Dendritic cell treated with granulocyte-macrophage colony-stimulating factor and Interleukin-4, amounts not matched to agents 40 ng/mL and 50 ng/mL, for 4 days (primary cell): ENCODE measurements at regions not wholly inside any gene's neighbourhood (a gene's known extent, or its start where the extent isn't known, plus 50 kb on each side); places are given as distances from the start of the nearest gene placed in this dataset.
"Not testable (repeated sequence)": the region's sequence is repeated elsewhere in the genome, so short reads cannot be mapped to it uniquely, and the experiment has no call there.

ENCODE experiments used
- H3K27ac Mint-ChIP-seq: one replicate; pipeline ENCODE4 v1.8.0; 2022; ENCODE audit warnings: mild to moderate bottlenecking, mixed read lengths
- H3K27me3 Mint-ChIP-seq: one replicate; pipeline ENCODE4 v1.8.0; 2022; ENCODE audit warnings: mild to moderate bottlenecking, mixed read lengths
- H3K36me3 Mint-ChIP-seq: one replicate; pipeline ENCODE4 v1.8.0; 2022; ENCODE audit warnings: low read depth, mixed read lengths
- H3K4me1 Mint-ChIP-seq: one replicate; pipeline ENCODE4 v1.8.0; 2022; ENCODE audit warnings: low read depth, mixed read lengths
- H3K4me3 Mint-ChIP-seq: one replicate; pipeline ENCODE4 v1.8.0; 2022; ENCODE audit warnings: mild to moderate bottlenecking, moderate library complexity, mixed read lengths
- H3K9me3 Mint-ChIP-seq: one replicate; pipeline ENCODE4 v1.8.0; 2022; ENCODE audit warnings: mixed read lengths
- intact Hi-C: fragments of 100-400 bp; cut with micrococcal nuclease; formaldehyde crosslinking; loops from one replicate; pipeline ENCODE4 v1.15.0; 2022

DNA sequence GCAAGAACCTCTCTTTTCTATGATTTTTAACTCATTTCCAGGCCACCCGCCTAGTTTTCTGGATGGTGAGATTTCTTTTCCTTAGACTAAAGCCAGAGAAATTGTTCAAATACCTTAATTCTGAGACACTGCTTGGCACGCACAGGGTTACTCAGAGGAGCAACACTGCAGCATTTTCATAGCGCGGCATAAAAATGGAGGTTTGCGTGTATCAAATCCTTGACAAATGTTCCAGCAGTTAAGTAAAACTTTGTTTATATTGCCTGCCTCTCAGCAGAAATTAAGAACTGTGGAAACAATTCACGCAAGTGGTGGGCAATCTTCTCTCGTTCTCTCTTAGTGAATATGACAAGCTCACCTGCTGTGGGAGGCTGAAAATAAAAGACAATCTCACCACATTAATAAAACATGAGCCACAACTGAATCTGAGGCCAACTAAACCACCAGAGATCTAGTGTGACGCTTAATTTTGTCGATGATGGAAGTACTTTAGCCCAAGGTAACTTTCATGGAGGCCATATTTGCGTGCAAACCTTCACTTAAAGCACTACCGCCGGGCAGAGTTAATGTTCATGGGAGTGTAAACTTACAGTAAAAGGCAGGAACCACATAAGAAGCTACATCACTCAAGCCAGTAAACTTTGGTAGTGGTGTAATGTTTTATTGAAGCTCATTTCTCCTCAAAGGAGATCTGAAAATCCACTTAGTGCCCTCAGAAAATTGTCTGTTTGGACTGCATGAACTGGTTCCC, 894.8 kb upstream of the EPHA5 start:
- no peaks in the 10 kb centered on the region for H3K9me3 Mint-ChIP-seq
- no peak overlapping the region for H3K27ac Mint-ChIP-seq
- H3K27me3 Mint-ChIP-seq: no peaks in the 10 kb centered on the region
- H3K4me1 Mint-ChIP-seq: no peaks in the 10 kb centered on the region
- intact Hi-C loops: no loop called here
- no peaks in the 10 kb centered on the region for H3K36me3 Mint-ChIP-seq
- no peak overlapping the region for H3K4me3 Mint-ChIP-seq

- Mint-ChIP-seq H3K9me3 (no peaks in the 10 kb centered on the region), H3K27ac (no peak overlapping the region), H3K4me1 (no peaks in the 10 kb centered on the region), H3K36me3 (no peaks in the 10 kb centered on the region), H3K4me3 (no peak overlapping the region), H3K27me3 (no peaks in the 10 kb centered on the region)
- intact Hi-C loops: no loop called here
Measured at GRCh38 chr4:66562276-66562806, 892.1 kb upstream of the EPHA5 start.

GRCh38 chr4:66561465-66562053, 891.3 kb upstream of the EPHA5 start:
- H3K4me1 Mint-ChIP-seq, H3K27me3 Mint-ChIP-seq, H3K36me3 Mint-ChIP-seq, H3K27ac Mint-ChIP-seq, H3K9me3 Mint-ChIP-seq, H3K4me3 Mint-ChIP-seq, intact Hi-C loops: not testable (repeated sequence)

- Mint-ChIP-seq H3K36me3 (no peaks in the 10 kb centered on the region), H3K9me3 (no peaks in the 10 kb centered on the region), H3K4me1 (no peaks in the 10 kb centered on the region), H3K27ac (no peak overlapping the region), H3K4me3 (no peak overlapping the region), H3K27me3 (no peaks in the 10 kb centered on the region)
- intact Hi-C loops: no loop called here
Measured at GRCh38 chr4:66558651-66559050, 888.4 kb upstream of the EPHA5 start.

GRCh38 chr4:66556651-66557278, 886.5 kb upstream of the EPHA5 start:
- Mint-ChIP-seq H3K4me3 (no peak overlapping the region), H3K9me3 (peaks cover 7% of the 10 kb centered on the region), H3K27ac (no peak overlapping the region), H3K36me3 (no peaks in the 10 kb centered on the region), H3K4me1 (no peaks in the 10 kb centered on the region), H3K27me3 (no peaks in the 10 kb centered on the region)
- intact Hi-C loops: no loop called here

DNA sequence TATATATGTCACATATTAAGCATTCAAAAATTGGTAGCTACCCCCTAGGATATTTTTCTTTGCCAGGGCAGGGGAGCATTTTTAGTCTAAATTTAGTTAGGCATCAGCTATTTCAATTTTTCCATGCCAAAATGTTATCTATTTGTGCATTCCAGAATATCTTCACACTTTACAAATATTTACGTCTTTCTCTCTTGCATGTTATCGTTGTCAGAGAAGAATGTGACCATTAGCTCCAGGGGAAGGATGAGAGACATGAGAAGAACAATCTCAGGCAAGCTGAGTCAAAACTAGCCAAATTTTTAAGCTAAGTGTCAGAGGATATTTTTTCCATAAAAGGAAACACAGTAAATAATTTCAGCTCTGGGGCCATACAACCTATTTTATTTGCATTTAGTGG, 885.0 kb upstream of the EPHA5 start:
- Mint-ChIP-seq H3K9me3 (peaks cover 7% of the 10 kb centered on the region), H3K36me3 (no peaks in the 10 kb centered on the region), H3K27me3 (no peaks in the 10 kb centered on the region), H3K4me1 (no peaks in the 10 kb centered on the region), H3K27ac (no peak overlapping the region), H3K4me3 (no peak overlapping the region)
- intact Hi-C loops: no loop called here

DNA sequence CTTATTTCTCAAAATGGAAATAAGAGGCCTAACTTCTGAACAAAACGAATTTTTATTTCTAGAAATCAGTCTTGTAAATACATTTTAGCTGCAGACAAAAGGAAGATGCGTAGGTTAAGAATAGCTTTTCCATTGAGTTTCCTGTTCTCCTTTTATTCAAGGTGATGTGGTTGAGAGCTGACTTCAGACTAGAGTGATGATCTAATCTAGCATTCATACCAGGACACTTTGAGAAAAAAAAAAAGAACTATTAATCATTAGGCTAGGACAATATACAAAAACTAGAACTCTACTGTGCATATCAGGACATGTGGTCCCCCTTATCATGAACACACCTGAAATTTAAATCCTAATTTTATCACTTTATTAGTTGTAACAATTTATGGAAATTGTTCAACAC, 884.5 kb upstream of the EPHA5 start:
- Mint-ChIP-seq H3K4me3 (no peak overlapping the region), H3K9me3 (peaks cover 7% of the 10 kb centered on the region), H3K27me3 (no peaks in the 10 kb centered on the region), H3K36me3 (no peaks in the 10 kb centered on the region), H3K4me1 (no peaks in the 10 kb centered on the region), H3K27ac (no peak overlapping the region)
- intact Hi-C loops: no loop called here

- H3K4me3 Mint-ChIP-seq, H3K36me3 Mint-ChIP-seq, intact Hi-C loops, H3K27ac Mint-ChIP-seq, H3K27me3 Mint-ChIP-seq, H3K4me1 Mint-ChIP-seq: not testable (repeated sequence)
- H3K9me3 Mint-ChIP-seq: peaks cover 40% of the 10 kb centered on the region
Measured at GRCh38 chr4:66545301-66545700, 875.0 kb upstream of the EPHA5 start.

DNA sequence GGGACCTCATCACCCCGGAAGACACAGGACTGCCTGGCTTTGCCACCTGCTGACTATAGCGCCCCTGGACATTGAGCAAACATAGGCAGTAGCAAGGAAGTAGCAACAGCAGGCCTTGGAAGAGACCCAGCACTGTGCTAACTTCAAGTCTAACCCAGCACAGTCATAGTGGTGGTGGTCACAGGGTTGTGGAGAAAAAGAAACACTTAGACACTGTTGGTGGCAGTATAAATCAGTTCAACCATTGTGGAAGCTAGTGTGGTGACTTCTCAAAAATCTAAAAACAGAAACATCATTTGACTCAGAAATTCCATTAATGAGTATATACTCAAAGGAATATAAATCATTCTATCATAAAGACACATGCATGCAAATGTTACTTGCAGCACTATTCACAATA, 874.0 kb upstream of the EPHA5 start:
- no peak overlapping the region for H3K4me3 Mint-ChIP-seq
- H3K4me1 Mint-ChIP-seq: no peaks in the 10 kb centered on the region
- H3K9me3 Mint-ChIP-seq: peaks cover 40% of the 10 kb centered on the region
- intact Hi-C loops: no loop called here
- H3K27ac Mint-ChIP-seq: no peak overlapping the region
- no peaks in the 10 kb centered on the region for H3K27me3 Mint-ChIP-seq
- no peaks in the 10 kb centered on the region for H3K36me3 Mint-ChIP-seq

DNA sequence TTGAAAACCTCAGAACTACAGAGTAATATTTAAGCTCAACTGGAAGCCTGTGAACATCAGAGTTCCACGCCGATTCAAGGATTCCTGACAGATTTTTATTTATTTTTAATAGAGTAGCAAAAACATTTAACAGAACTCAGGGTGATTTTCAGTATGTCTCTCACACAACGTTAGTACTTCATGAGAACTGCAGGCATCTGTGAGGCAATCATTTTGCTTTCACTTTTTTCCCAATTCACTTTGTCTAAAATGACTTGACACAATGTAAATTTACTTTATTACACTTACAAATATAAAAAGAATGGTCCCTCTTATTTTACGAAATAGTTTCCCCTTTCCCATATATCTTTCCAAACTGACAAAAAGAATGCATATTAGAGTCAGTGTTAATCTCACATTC, 869.5 kb upstream of the EPHA5 start:
- H3K4me1 Mint-ChIP-seq: no peaks in the 10 kb centered on the region
- H3K27ac Mint-ChIP-seq: no peak overlapping the region
- no peaks in the 10 kb centered on the region for H3K36me3 Mint-ChIP-seq
- H3K9me3 Mint-ChIP-seq: peaks cover 19% of the 10 kb centered on the region
- no peak overlapping the region for H3K4me3 Mint-ChIP-seq
- intact Hi-C loops: no loop called here
- no peaks in the 10 kb centered on the region for H3K27me3 Mint-ChIP-seq

DNA sequence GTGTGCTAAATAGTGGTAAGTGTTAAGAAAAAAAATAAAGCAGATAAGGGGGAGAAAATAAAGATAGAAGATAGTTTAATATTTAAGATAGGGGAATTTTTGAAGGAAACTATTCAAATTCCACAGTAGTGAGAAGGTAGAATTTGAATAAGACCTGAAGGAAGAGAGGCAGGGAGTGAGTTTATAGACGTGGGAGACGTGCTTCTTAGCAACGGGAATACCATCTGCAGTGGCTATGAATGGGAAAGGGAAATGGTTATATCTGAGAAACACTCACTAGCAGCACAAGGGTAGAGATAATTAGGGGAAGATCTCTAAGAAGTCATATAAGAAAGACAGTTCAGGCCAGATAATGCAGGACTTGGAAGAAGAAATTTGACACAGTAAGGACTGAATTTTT, 854.5 kb upstream of the EPHA5 start:
- H3K4me3 Mint-ChIP-seq: no peak overlapping the region
- H3K36me3 Mint-ChIP-seq: no peaks in the 10 kb centered on the region
- peaks cover 24% of the 10 kb centered on the region for H3K9me3 Mint-ChIP-seq
- H3K27ac Mint-ChIP-seq: no peak overlapping the region
- intact Hi-C loops: no loop called here
- no peaks in the 10 kb centered on the region for H3K27me3 Mint-ChIP-seq
- no peaks in the 10 kb centered on the region for H3K4me1 Mint-ChIP-seq

GRCh38 chr4:66522244-66522643, 852.0 kb upstream of the EPHA5 start:
- intact Hi-C loops: no loop called here
- Mint-ChIP-seq H3K36me3 (no peaks in the 10 kb centered on the region), H3K27ac (no peak overlapping the region), H3K4me1 (no peaks in the 10 kb centered on the region), H3K27me3 (no peaks in the 10 kb centered on the region), H3K4me3 (no peak overlapping the region), H3K9me3 (peaks cover 9% of the 10 kb centered on the region)

- Mint-ChIP-seq H3K4me3 (no peak overlapping the region), H3K27ac (no peak overlapping the region), H3K4me1 (no peaks in the 10 kb centered on the region), H3K36me3 (no peaks in the 10 kb centered on the region), H3K27me3 (no peaks in the 10 kb centered on the region), H3K9me3 (no peaks in the 10 kb centered on the region)
- intact Hi-C loops: no loop called here
Measured at GRCh38 chr4:66516940-66517339, 846.7 kb upstream of the EPHA5 start.

DNA sequence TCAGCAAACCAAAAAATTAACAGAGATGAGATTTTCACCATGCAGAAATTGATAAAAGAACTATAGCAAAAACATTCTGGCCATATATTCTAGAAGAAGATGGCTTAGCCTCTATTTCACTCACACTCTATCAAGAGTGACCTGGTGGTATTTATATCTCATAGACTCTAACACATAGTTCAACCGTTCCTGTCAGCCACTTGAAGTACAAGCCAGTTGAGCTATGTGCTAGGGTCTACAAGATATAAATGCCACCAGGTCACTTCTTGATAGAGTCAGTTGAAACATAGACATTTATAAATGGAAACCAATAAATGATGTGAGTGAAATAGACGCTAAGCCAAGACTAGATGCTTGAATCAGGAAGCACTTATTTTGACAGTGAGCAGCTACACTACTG, 836.7 kb upstream of the EPHA5 start:
- Mint-ChIP-seq H3K27me3 (no peaks in the 10 kb centered on the region), H3K9me3 (no peaks in the 10 kb centered on the region), H3K36me3 (no peaks in the 10 kb centered on the region), H3K27ac (no peak overlapping the region), H3K4me1 (no peaks in the 10 kb centered on the region), H3K4me3 (no peak overlapping the region)
- intact Hi-C loops: no loop called here
